ENCODE measurements at regions not wholly inside any gene's neighbourhood (a gene's known extent, or its start where the extent isn't known, plus 50 kb on each side); places are given as distances from the start of the nearest gene placed in this dataset.

GRCh38 chr13:76023652-76024051 is 387.5 kb downstream of the LMO7 start:
- no peak for TF ChIP-seq HDAC6 (IDR thresholded peaks at IDR 0.05; ENCODE audit: low read depth, low read length)
- no peak for TF ChIP-seq SP1 (IDR thresholded peaks at IDR 0.05; ENCODE audit: low read depth, low read length)
- no peak for TF ChIP-seq TEAD4 (IDR thresholded peaks at IDR 0.05; ENCODE audit: low read depth, low read length)
- TF ChIP-seq KDM5A (IDR thresholded peaks at IDR 0.05; ENCODE audit: low read length), result no peak
- TF ChIP-seq ATF3 (IDR thresholded peaks at IDR 0.05; ENCODE audit: insufficient read depth, low read depth, low read length), result no peak
- no peak for TF ChIP-seq CREB1 (IDR thresholded peaks at IDR 0.05)
- no peak for TF ChIP-seq BACH1 (IDR thresholded peaks at IDR 0.05; ENCODE audit: low read length)
- TF ChIP-seq TCF12 (IDR thresholded peaks at IDR 0.05; ENCODE audit: low read depth, low read length), result no peak
- no peak for TF ChIP-seq KDM1A (IDR thresholded peaks at IDR 0.05; ENCODE audit: borderline replicate concordance, low read length)
- no peak for TF ChIP-seq CHD1 (IDR thresholded peaks at IDR 0.05; ENCODE audit: low read depth, low read length)
- no peak for TF ChIP-seq RNF2 (IDR thresholded peaks at IDR 0.05; ENCODE audit: borderline replicate concordance, low read depth, low read length, missing control alignments, poor library complexity, severe bottlenecking)
- Histone ChIP-seq H4K91ac (replicated peaks; ENCODE audit: insufficient read length, low read length) (no peak overlapping the region), H4K5ac (ENCODE audit: insufficient read length, low read depth, low read length) (no peak overlapping the region), H3K9me3 (ENCODE audit: insufficient read depth in 2 of 2, low read depth in 1 of 2, low read length in 1 of 2) (no peaks in the 10 kb centered on the region), H3K79me2 (ENCODE audit: control insufficient read depth in 1 of 2, insufficient read depth in 2 of 2, low read length in 2 of 2) (no peaks in the 10 kb centered on the region), H2BK20ac (ENCODE audit: low read length) (no peak overlapping the region), H2AFZ (ENCODE audit: low read length) (no peak overlapping the region), H2BK12ac (ENCODE audit: low read depth, low read length) (no peak overlapping the region), H3K23ac (ENCODE audit: insufficient read length) (no peak overlapping the region), H3K56ac (replicated peaks; ENCODE audit: insufficient read length, low read depth, low read length) (no peak overlapping the region), H3K27me3 (replicated peaks in 1 of 4; ENCODE audit: control insufficient read depth in 3 of 4, extremely low read depth in 1 of 4, insufficient read depth in 3 of 4, low read length in 3 of 4) (no peaks in the 10 kb centered on the region), H3K27ac (ENCODE audit: low read depth, low read length) (no peak overlapping the region), H2AK5ac (ENCODE audit: low read depth, low read length) (no peak overlapping the region), H3K4me3 (ENCODE audit: extremely low read depth in 1 of 4, insufficient read depth in 2 of 4, low read depth in 3 of 4, low read length in 4 of 4) (no peak overlapping the region), H2BK15ac (ENCODE audit: low read length) (no peak overlapping the region), H4K20me1 (replicated peaks in 1 of 2; ENCODE audit: control insufficient read depth in 1 of 2, insufficient read depth in 2 of 2, low read length in 2 of 2) (no peaks in the 10 kb centered on the region), H4K8ac (ENCODE audit: extremely low read depth, insufficient read depth, low read length) (no peak overlapping the region), H2BK120ac (replicated peaks; ENCODE audit: low read depth, low read length) (no peak overlapping the region), H3K36me3 (ENCODE audit: control insufficient read depth in 2 of 4, insufficient read depth in 4 of 4, low read length in 3 of 4) (no peaks in the 10 kb centered on the region), H3K4me2 (ENCODE audit: insufficient read depth in 1 of 2, low read depth in 2 of 2, low read length in 2 of 2) (no peak overlapping the region), H3K18ac (ENCODE audit: extremely low read depth, low read length) (no peak overlapping the region), H3K9ac (replicated peaks in 1 of 4; ENCODE audit: extremely low read depth in 1 of 4, low read depth in 3 of 4, low read length in 3 of 4) (no peak overlapping the region), H3K79me1 (ENCODE audit: low read depth, low read length) (no peaks in the 10 kb centered on the region), H3K4ac (replicated peaks; ENCODE audit: insufficient read length, low read depth, low read length) (no peak overlapping the region), H2BK5ac (ENCODE audit: low read depth, low read length) (no peak overlapping the region), H3K4me1 (replicated peaks in 1 of 4; ENCODE audit: control insufficient read depth in 3 of 4, insufficient read depth in 4 of 4, low read length in 3 of 4) (no peaks in the 10 kb centered on the region), H3K14ac (ENCODE audit: insufficient read length) (no peak overlapping the region), H3K23me2 (ENCODE audit: low read depth, low read length) (no peaks in the 10 kb centered on the region)
- CTCF ChIA-PET (ENCODE audit: partially characterized antibody), result interaction anchor here (1.0 to 3.5 kb wide), 9 partner anchors 15 to 336 kb away, joined by 3 to 9 read pairs (median 6); no protein-coding TSS in a partner anchor
- 89% methylated on average over 2 of the region's 2 CpGs; no CpG with 5 or more reads in 1 of the 2 experiments for WGBS, 2 experiments (ENCODE audit: extremely low coverage in 1 of 2, insufficient coverage in 1 of 2, insufficient read length in 1 of 2, insufficient replicate concordance in 2 of 2, low coverage in 1 of 2, low lambda C conversion rate in 2 of 2, missing lambda C conversion rate in 1 of 2)
- FAIRE-seq, result no peak
- DNase-seq (ENCODE audit: low read depth in 1 of 2, low spot score in 2 of 2), result no peak
- POLR2A ChIA-PET (ENCODE audit: partially characterized antibody), result no interaction called here

Measured in H1 (cell line).